H1 (cell line): ENCODE measurements at regions not wholly inside any gene's neighbourhood (a gene's known extent, or its start where the extent isn't known, plus 50 kb on each side); places are given as distances from the start of the nearest gene placed in this dataset.

Experiments used
- CTCF ChIA-PET: fragments of 300-600 bp; sonication (Branson Sonifier 250); formaldehyde crosslinking; loops from one replicate; lab custom pipeline; 2021; ENCODE audit not compliant: partially characterized antibody; lab: Charles Lee
- POLR2A ChIA-PET: fragments of 300-600 bp; sonication (Branson Sonifier 250); formaldehyde crosslinking; loops from one replicate; lab custom pipeline; 2021; ENCODE audit warnings: inconsistent platforms; ENCODE audit not compliant: partially characterized antibody; lab: Charles Lee
- DNase-seq, 2 experiments: peaks; one replicate each; pipeline versions ENCODE4 v3.0.0 to v3.0.0-alpha.2; 2010 to 2022; ENCODE audit warnings: low spot score in 2 of 2, low read depth in 1 of 2, mixed read lengths in 1 of 2
- FAIRE-seq: peaks from 2 replicates; lab custom pipeline; 2011; peaks lifted over from hg19 to GRCh38; lab: Jason Lieb, UNC
- H2AFZ ChIP-seq: 2 replicates; pipeline ENCODE4 v1.8.1; 2012; ENCODE audit warnings: low read length, inconsistent platforms
- H2AK5ac ChIP-seq: 2 replicates; pipeline ENCODE4 v1.6.1; 2013; ENCODE audit warnings: low read depth, low read length
- H2BK120ac ChIP-seq: replicated peaks from 2 replicates; pipeline ENCODE3; 2013; ENCODE audit warnings: low read depth, low read length, inconsistent platforms
- H2BK12ac ChIP-seq: 2 replicates; pipeline ENCODE4 v1.6.1; 2013; ENCODE audit warnings: low read depth, low read length
- H2BK15ac ChIP-seq: 2 replicates; pipeline ENCODE4 v1.6.1; 2013; ENCODE audit warnings: low read length
- H2BK20ac ChIP-seq: 2 replicates; pipeline ENCODE4 v1.6.1; 2013; ENCODE audit warnings: low read length
- H2BK5ac ChIP-seq: 2 replicates; pipeline ENCODE4 v1.6.1; 2013; ENCODE audit warnings: low read depth, low read length
- H3K14ac ChIP-seq: 2 replicates; pipeline ENCODE4 v1.6.1; 2013; ENCODE audit warnings: inconsistent platforms; ENCODE audit not compliant: insufficient read length
- H3K18ac ChIP-seq: 2 replicates; pipeline ENCODE4 v1.6.1; 2013; ENCODE audit warnings: low read length; ENCODE audit errors: extremely low read depth
- H3K23ac ChIP-seq: 2 replicates; pipeline ENCODE4 v1.6.1; 2013; ENCODE audit warnings: inconsistent platforms; ENCODE audit not compliant: insufficient read length
- H3K23me2 ChIP-seq: 2 replicates; pipeline ENCODE4 v1.6.1; 2013; ENCODE audit warnings: low read depth, low read length
- H3K27ac ChIP-seq: 2 replicates; pipeline ENCODE4 v1.6.1; 2011; ENCODE audit warnings: low read depth, low read length, inconsistent platforms
- H3K27me3 ChIP-seq, 4 experiments: replicated peaks in 1 of 4; 1 replicate in 1 of 4; 2 replicates in 3 of 4; pipeline versions ENCODE4 v1.6.1 to v1.8.1; 2011 to 2013; ENCODE audit warnings: low read length in 3 of 4, mild to moderate bottlenecking in 3 of 4, inconsistent platforms in 2 of 4, mixed read lengths in 2 of 4, moderate library complexity in 1 of 4; ENCODE audit not compliant: control insufficient read depth in 3 of 4, insufficient read depth in 3 of 4; ENCODE audit errors: extremely low read depth in 1 of 4
- H3K36me3 ChIP-seq, 4 experiments: 2 replicates each; pipeline versions ENCODE4 v1.6.1 to v1.8.1; 2011 to 2013; ENCODE audit warnings: mild to moderate bottlenecking in 4 of 4, low read length in 3 of 4, moderate library complexity in 2 of 4, control low read depth in 1 of 4, inconsistent platforms in 1 of 4; ENCODE audit not compliant: insufficient read depth in 4 of 4, control insufficient read depth in 2 of 4
- H3K4ac ChIP-seq: replicated peaks from 2 replicates; pipeline ENCODE3; 2013; ENCODE audit warnings: low read length, low read depth, mixed read lengths, inconsistent platforms; ENCODE audit not compliant: insufficient read length
- H3K4me1 ChIP-seq, 4 experiments: replicated peaks in 1 of 4; 1 replicate in 1 of 4; 2 replicates in 3 of 4; pipeline versions ENCODE4 v1.6.1 to v1.8.1; 2011 to 2013; ENCODE audit warnings: low read length in 3 of 4, inconsistent platforms in 2 of 4, mixed read lengths in 1 of 4; ENCODE audit not compliant: insufficient read depth in 4 of 4, control insufficient read depth in 3 of 4
- H3K4me2 ChIP-seq, 2 experiments: 2 replicates each; pipeline versions ENCODE4 v1.6.1 to v1.8.1; 2011 to 2013; ENCODE audit warnings: low read depth in 2 of 2, low read length in 2 of 2, control low read depth in 1 of 2, inconsistent platforms in 1 of 2, mild to moderate bottlenecking in 1 of 2; ENCODE audit not compliant: insufficient read depth in 1 of 2
- H3K4me3 ChIP-seq, 4 experiments: fragments of 200-600, 300-600 bp in 1 of 4; sonication (generic), shearing (Covaris generic), sonication (Bioruptor Twin) in 1 of 4; 2 replicates each; pipeline versions ENCODE4 v1.5.1 to v1.8.1; 2011 to 2016; ENCODE audit warnings: low read length in 4 of 4, low read depth in 3 of 4, control low read depth in 2 of 4, inconsistent platforms in 2 of 4, mild to moderate bottlenecking in 2 of 4, mixed read lengths in 1 of 4, moderate library complexity in 1 of 4; ENCODE audit not compliant: insufficient read depth in 2 of 4; ENCODE audit errors: extremely low read depth in 1 of 4
- H3K56ac ChIP-seq: replicated peaks from 2 replicates; pipeline ENCODE3; 2013; ENCODE audit warnings: low read depth, mild to moderate bottlenecking, mixed read lengths, low read length, inconsistent platforms; ENCODE audit not compliant: insufficient read length
- H3K79me1 ChIP-seq: 2 replicates; pipeline ENCODE4 v1.6.1; 2013; ENCODE audit warnings: low read depth, low read length, control low read depth
- H3K79me2 ChIP-seq, 2 experiments: 2 replicates each; pipeline versions ENCODE4 v1.6.1 to v1.8.1; 2012 to 2013; ENCODE audit warnings: low read length in 2 of 2, mild to moderate bottlenecking in 2 of 2, inconsistent platforms in 1 of 2; ENCODE audit not compliant: insufficient read depth in 2 of 2, control insufficient read depth in 1 of 2
- H3K9ac ChIP-seq, 4 experiments: replicated peaks in 1 of 4; 1 replicate in 1 of 4; 2 replicates in 3 of 4; pipeline versions ENCODE4 v1.6.1 to v1.8.1; 2011 to 2013; ENCODE audit warnings: low read depth in 3 of 4, low read length in 3 of 4, control low read depth in 2 of 4, mild to moderate bottlenecking in 2 of 4, moderate library complexity in 2 of 4, inconsistent platforms in 1 of 4; ENCODE audit errors: extremely low read depth in 1 of 4
- H3K9me3 ChIP-seq, 2 experiments: 2 replicates each; pipeline versions ENCODE4 v1.6.1 to v1.8.1; 2012 to 2013; ENCODE audit warnings: mild to moderate bottlenecking in 2 of 2, moderate library complexity in 2 of 2, control low read depth in 1 of 2, inconsistent platforms in 1 of 2, low read depth in 1 of 2, low read length in 1 of 2, mixed read lengths in 1 of 2; ENCODE audit not compliant: insufficient read depth in 2 of 2
- H4K20me1 ChIP-seq, 2 experiments: replicated peaks in 1 of 2; 2 replicates each; pipeline versions ENCODE3 to v1.8.1; 2011 to 2013; ENCODE audit warnings: inconsistent platforms in 2 of 2, low read length in 2 of 2, mild to moderate bottlenecking in 1 of 2; ENCODE audit not compliant: insufficient read depth in 2 of 2, control insufficient read depth in 1 of 2
- H4K5ac ChIP-seq: 2 replicates; pipeline ENCODE4 v1.6.1; 2013; ENCODE audit warnings: low read length, low read depth, mixed read lengths, inconsistent platforms; ENCODE audit not compliant: insufficient read length
- H4K8ac ChIP-seq: 2 replicates; pipeline ENCODE4 v1.8.0; 2013; ENCODE audit warnings: mild to moderate bottlenecking, moderate library complexity, low read length, inconsistent platforms; ENCODE audit not compliant: insufficient read depth; ENCODE audit errors: extremely low read depth
- H4K91ac ChIP-seq: replicated peaks from 2 replicates; pipeline ENCODE3; 2013; ENCODE audit warnings: low read length, mixed read lengths, inconsistent platforms; ENCODE audit not compliant: insufficient read length
- ATF2 ChIP-seq: IDR thresholded peaks from 2 replicates; pipeline ENCODE4 v1.6.1; 2012; ENCODE audit warnings: low read length, inconsistent platforms
- CBX5 ChIP-seq: fragments of 300-800, 300-1000 bp; sonication (generic); IDR thresholded peaks from 2 replicates; pipeline ENCODE4 v1.7.1; 2016; ENCODE audit warnings: antibody characterized with exemption, low read length, low read depth
- CEBPB ChIP-seq: IDR thresholded peaks from 2 replicates; pipeline ENCODE4 v1.6.1; 2012; ENCODE audit warnings: low read depth, low read length
- CREB1 ChIP-seq: IDR thresholded peaks from 2 replicates; pipeline ENCODE4 v1.6.1; 2012; ENCODE audit warnings: inconsistent platforms
- CTBP2 ChIP-seq: IDR thresholded peaks from 2 replicates; pipeline ENCODE4 v1.7.0; 2011; ENCODE audit warnings: borderline replicate concordance, mild to moderate bottlenecking, moderate library complexity, mixed read lengths, low read length; ENCODE audit not compliant: insufficient read depth, insufficient read length
- JUND ChIP-seq: IDR thresholded peaks from 2 replicates; pipeline ENCODE4 v1.6.1; 2011; ENCODE audit warnings: mild to moderate bottlenecking, improper control_type of control experiment, low read length
- NRF1 ChIP-seq: IDR thresholded peaks from 2 replicates; pipeline ENCODE4 v1.6.1; 2011; ENCODE audit warnings: mild to moderate bottlenecking, low read depth, low read length, improper control_type of control experiment
- RAD21 ChIP-seq, 2 experiments: IDR thresholded peaks in 1 of 2; conservative IDR thresholded peaks in 1 of 2; 2 replicates each; pipeline ENCODE4 v1.6.1; 2011; ENCODE audit warnings: low read depth in 2 of 2, low read length in 2 of 2, improper control_type of control experiment in 1 of 2, inconsistent platforms in 1 of 2, mild to moderate bottlenecking in 1 of 2, moderate library complexity in 1 of 2
- RFX5 ChIP-seq: IDR thresholded peaks from 2 replicates; pipeline ENCODE4 v1.6.1; 2011; ENCODE audit warnings: low read depth, low read length, improper control_type of control experiment, borderline replicate concordance
- SIRT6 ChIP-seq: IDR thresholded peaks from one replicate; pipeline ENCODE4 v1.7.1; 2012; ENCODE audit warnings: low read length, inconsistent platforms
- SIX5 ChIP-seq: IDR thresholded peaks from 2 replicates; pipeline ENCODE4 v1.6.1; 2011; ENCODE audit warnings: mild to moderate bottlenecking, low read depth, low read length
- SUZ12 ChIP-seq: fragments of 200-600 bp; sonication (generic); IDR thresholded peaks from 2 replicates; pipeline ENCODE4 v1.6.1; 2012; ENCODE audit warnings: mild to moderate bottlenecking, inconsistent platforms, low read length, moderate library complexity, mixed read lengths
- ZNF274 ChIP-seq: IDR thresholded peaks from 2 replicates; pipeline ENCODE4 v1.7.0; 2012; ENCODE audit warnings: low read length, borderline replicate concordance; ENCODE audit errors: extremely low read depth
- WGBS, 2 experiments: shearing (Covaris generic) in 1 of 2; methylation state at CpG; one replicate each; pipeline versions ENCODE4 v1.1.6 to v1.1.7; 2013 to 2015; ENCODE audit warnings: low lambda C conversion rate in 2 of 2, mixed read lengths in 2 of 2, inconsistent platforms in 1 of 2, low coverage in 1 of 2, missing lambda C conversion rate in 1 of 2; ENCODE audit not compliant: insufficient replicate concordance in 2 of 2, insufficient coverage in 1 of 2, insufficient read length in 1 of 2; ENCODE audit errors: extremely low coverage in 1 of 2, missing lambda C conversion rate in 1 of 2; 5-methylcytosine and 5-hydroxymethylcytosine counted together

GRCh38 chr14:44830371-44830770 lies 131.4 kb downstream of the KLHL28 start:
- H3K4ac ChIP-seq, result no peak overlapping the region
- WGBS, 2 experiments, result 88% methylated on average over 1 of the region's 1 CpG; no CpG with 5 or more reads in 1 of the 2 experiments
- no peak overlapping the region for H2AK5ac ChIP-seq
- ChIA-PET CTCF (interaction anchor here (2.0 kb wide), 1 partner anchor 17 kb away, joined by 6 read pairs; no protein-coding TSS in a partner anchor), POLR2A (no interaction called here)
- no peak overlapping the region for H4K8ac ChIP-seq
- TF ChIP-seq CEBPB (no peak), JUND (no peak), RAD21 (IDR thresholded peaks at IDR 0.05 in 1 of 2, conservative IDR thresholded peaks at IDR 0.05 in 1 of 2; ENCODE audit: low read depth in 2 of 2, low read length in 2 of 2) (no peak), RFX5 (no peak), NRF1 (no peak), SIRT6 (no peak), SUZ12 (no peak), CREB1 (no peak), SIX5 (no peak), ATF2 (no peak), CTBP2 (no peak), CBX5 (no peak), ZNF274 (no peak)
- no peak overlapping the region for H2BK15ac ChIP-seq
- H3K18ac ChIP-seq, result no peak overlapping the region
- no peaks in the 10 kb centered on the region for H4K20me1 ChIP-seq
- FAIRE-seq (no peak), DNase-seq (no peak)
- no peak overlapping the region for H2BK120ac ChIP-seq
- no peak overlapping the region for H3K56ac ChIP-seq
- no peak overlapping the region for H2BK20ac ChIP-seq
- no peak overlapping the region for H4K5ac ChIP-seq
- no peak overlapping the region for H3K14ac ChIP-seq
- peaks cover 0 to 1% (median 0%) of the 10 kb centered on the region in 4 experiments; a peak in 1 of 7 replicates for H3K27me3 ChIP-seq
- H3K23me2 ChIP-seq, result no peaks in the 10 kb centered on the region
- H3K27ac ChIP-seq, result no peak overlapping the region
- H3K23ac ChIP-seq, result no peak overlapping the region
- no peak overlapping the region for H3K4me3 ChIP-seq
- H3K4me2 ChIP-seq, result no peak overlapping the region
- H3K79me1 ChIP-seq, result no peaks in the 10 kb centered on the region
- H4K91ac ChIP-seq, result no peak overlapping the region
- no peak overlapping the region for H3K9ac ChIP-seq
- no peaks in the 10 kb centered on the region for H3K79me2 ChIP-seq
- H3K36me3 ChIP-seq, result no peaks in the 10 kb centered on the region
- H2BK12ac ChIP-seq, result no peak overlapping the region
- H2AFZ ChIP-seq, result no peak overlapping the region
- no peaks in the 10 kb centered on the region for H3K4me1 ChIP-seq
- H3K9me3 ChIP-seq, result no peaks in the 10 kb centered on the region
- H2BK5ac ChIP-seq, result no peak overlapping the region
